Esophagus squamous epithelium (tissue), 4 donors: ENCODE measurements at regions not wholly inside any gene's neighbourhood (a gene's known extent, or its start where the extent isn't known, plus 50 kb on each side); places are given as distances from the start of the nearest gene placed in this dataset.

Experiments
- POLR2A ChIP-seq, 4 donors: fragments of 450-650 bp; IDR thresholded peaks; one replicate each; pipeline ENCODE4 v1.6.1; 2017; ENCODE audit warnings: antibody characterized with exemption in 4 of 4, mild to moderate bottlenecking in 4 of 4, moderate library complexity in 3 of 4
- TF ChIP-seq, protein P1 (sequence below), 6 experiments: fragments of 450-650 bp in 4 of 6; fragments of 200-600 bp in 2 of 6; sonication (generic) in 2 of 6; IDR thresholded peaks; one replicate each; pipeline ENCODE4 v1.5.1; 2016 to 2019; ENCODE audit warnings: antibody characterized with exemption in 6 of 6, mild to moderate bottlenecking in 4 of 6, moderate library complexity in 4 of 6

DNA sequence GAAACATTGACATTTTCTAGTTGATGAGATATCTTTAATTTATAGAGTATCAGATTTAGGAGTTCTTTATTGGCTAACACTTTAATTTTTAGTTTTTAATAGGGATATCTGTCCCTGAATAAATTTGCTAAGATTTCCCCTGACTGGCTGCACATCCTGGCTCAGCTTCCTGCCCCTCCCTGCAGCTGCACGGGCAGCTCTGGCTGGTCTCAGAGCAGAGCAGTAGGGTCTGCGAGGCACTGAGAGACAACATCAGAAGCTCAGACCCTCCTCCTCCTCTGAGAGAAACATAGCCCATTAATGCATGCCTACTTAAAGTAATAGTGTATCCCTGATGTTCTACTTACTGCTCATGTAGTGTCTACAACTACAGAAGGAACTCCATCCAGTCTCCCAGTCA, 139.2 kb downstream of the TNFSF13B start:
- TF ChIP-seq, protein P1, sequence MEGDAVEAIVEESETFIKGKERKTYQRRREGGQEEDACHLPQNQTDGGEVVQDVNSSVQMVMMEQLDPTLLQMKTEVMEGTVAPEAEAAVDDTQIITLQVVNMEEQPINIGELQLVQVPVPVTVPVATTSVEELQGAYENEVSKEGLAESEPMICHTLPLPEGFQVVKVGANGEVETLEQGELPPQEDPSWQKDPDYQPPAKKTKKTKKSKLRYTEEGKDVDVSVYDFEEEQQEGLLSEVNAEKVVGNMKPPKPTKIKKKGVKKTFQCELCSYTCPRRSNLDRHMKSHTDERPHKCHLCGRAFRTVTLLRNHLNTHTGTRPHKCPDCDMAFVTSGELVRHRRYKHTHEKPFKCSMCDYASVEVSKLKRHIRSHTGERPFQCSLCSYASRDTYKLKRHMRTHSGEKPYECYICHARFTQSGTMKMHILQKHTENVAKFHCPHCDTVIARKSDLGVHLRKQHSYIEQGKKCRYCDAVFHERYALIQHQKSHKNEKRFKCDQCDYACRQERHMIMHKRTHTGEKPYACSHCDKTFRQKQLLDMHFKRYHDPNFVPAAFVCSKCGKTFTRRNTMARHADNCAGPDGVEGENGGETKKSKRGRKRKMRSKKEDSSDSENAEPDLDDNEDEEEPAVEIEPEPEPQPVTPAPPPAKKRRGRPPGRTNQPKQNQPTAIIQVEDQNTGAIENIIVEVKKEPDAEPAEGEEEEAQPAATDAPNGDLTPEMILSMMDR (IDR thresholded peaks at IDR 0.05) = no peak
- TF ChIP-seq POLR2A (IDR thresholded peaks at IDR 0.05) = no peak
